Right lobe of liver (tissue), 4 donors: ENCODE measurements at regions not wholly inside any gene's neighbourhood (a gene's known extent, or its start where the extent isn't known, plus 50 kb on each side); places are given as distances from the start of the nearest gene placed in this dataset.

Experiments used
- CTCF ChIP-seq, 4 donors: fragments of 200-600 bp in 3 of 4; fragments of 450-650 bp in 1 of 4; IDR thresholded peaks; one replicate each; pipeline versions ENCODE4 v1.5.1 to v1.8.0; 2016 to 2022; ENCODE audit warnings: antibody characterized with exemption in 4 of 4, mild to moderate bottlenecking in 2 of 4
- POLR2A ChIP-seq: fragments of 450-650 bp; IDR thresholded peaks from one replicate; pipeline ENCODE4 v1.6.1; 2017; ENCODE audit warnings: antibody characterized with exemption, mild to moderate bottlenecking
- donor health status: DM: no; HTN: no; CAD: no.
- donor health status: DM: no; HTN: no; CAD: no.
- donor health status: DM: no; HTN: yes; CAD: no.

GRCh38 chr4:164524789-164525188 lies 229.1 kb upstream of the SMIM31 start:
- no peak for TF ChIP-seq CTCF (IDR thresholded peaks at IDR 0.05)
- no peak for TF ChIP-seq POLR2A
